NCI-H1436 treated with DMSO at 0.1 percent for 48 hours (cell line): ENCODE measurements at regions not wholly inside any gene's neighbourhood (a gene's known extent, or its start where the extent isn't known, plus 50 kb on each side); places are given as distances from the start of the nearest gene placed in this dataset.

Experiments
- DNase-seq: peaks from one replicate; lab custom pipeline; 2025; lab: John Stamatoyannopoulos, UW

DNA sequence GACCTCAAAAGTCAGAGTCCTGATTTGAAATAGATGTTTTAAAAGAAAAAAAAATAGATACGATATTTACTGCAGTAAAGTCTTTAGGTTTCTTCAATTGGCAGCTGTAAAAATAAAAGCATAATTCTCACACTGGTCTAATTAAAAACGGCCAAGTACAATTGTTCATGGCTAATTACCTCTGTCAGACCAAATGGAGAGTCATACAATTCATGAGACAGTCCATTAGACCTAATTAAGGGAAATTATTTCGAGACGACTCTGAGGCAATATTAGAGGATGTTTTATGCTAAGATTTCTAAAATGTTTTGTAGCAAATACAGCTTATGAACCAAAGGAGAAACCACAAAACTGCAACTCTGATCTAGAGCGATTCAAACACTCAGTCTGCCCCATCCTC lies 131.3 kb downstream of the PHLDA1 start:
- DNase-seq: no peak

DNA sequence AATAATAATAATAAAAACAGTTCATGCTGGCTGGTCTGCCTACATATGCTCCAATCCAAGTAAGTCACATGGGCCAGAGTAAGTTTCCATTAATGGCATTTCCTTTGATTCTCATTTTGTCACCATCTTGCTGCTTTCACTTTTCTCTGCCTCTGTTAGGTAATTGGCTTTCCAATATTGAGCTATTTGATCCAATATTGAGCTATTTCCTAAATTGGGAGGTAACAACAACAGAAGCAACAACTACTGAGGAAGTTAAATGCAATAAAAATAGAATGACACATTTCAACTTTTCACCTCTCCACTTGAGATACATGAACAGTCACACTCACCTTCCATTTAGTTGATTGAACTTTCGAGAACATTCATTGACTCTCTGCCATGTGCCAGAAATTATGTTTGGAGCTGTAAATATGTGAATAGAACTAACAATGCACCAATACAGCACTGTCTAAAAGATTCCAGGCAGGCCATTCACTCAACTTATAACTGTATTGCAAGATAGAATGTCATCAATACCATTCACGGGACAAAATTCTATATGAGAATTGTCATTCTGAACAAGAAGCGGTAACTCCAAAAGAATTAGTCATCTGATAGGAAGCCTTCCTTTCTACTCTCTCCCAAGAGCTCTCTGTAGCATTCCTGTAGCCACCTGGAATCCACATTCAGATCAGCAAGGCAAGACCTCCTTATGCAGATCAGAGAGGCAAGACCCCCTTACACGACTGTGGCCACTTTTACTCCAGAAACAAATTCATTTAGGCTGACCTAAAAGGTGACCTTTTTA lies 136.4 kb downstream of the PHLDA1 start:
- no peak for DNase-seq

DNA sequence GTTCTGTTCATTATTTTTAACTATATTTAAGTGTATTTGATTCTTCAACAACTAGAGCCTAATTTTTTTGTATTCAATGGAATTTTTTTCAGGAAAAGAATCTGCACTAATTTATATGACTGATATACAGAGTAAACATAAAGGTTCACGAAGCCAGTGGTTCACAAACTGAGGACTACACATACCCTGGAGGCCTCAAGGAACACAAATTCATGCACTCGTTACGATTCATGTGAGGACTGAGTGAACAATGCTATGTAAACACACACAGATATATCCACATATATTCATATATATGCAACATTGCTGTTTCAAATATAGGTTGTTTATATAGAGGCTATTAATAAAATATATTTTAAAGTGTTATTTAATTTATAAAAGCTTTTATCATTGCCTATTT lies 137.8 kb downstream of the PHLDA1 start:
- no peak for DNase-seq

DNA sequence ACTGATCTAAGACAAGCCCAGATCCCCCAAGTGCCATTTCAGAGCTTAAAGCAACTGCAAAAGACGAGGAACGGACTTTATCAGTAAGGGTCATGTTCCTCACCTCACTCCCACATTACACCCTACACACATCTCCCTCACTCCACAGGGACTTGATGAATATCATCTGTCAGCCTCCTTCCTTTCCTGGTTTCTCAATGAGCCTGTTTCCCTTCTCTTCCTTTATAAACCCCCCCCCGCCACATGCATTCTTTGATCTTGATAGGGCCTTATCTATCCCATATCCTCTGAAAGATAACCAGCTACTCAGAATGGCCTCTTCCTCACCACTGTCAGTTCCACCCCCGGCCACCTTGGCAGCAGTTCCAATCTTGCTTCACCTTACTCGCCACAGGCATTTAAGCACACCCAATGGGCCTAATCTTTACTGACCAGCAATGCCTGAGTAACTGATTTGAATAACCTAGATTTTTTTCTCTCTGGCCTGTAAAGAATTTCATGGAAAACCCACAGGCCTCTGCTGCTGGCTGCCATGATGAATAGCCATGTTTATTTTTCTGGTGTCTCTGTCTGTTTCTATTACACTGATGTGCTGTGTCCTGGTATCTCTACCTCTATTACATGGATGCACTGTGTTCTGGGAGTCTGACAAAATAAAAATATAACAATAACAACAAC lies 138.7 kb downstream of the PHLDA1 start:
- no peak for DNase-seq

DNA sequence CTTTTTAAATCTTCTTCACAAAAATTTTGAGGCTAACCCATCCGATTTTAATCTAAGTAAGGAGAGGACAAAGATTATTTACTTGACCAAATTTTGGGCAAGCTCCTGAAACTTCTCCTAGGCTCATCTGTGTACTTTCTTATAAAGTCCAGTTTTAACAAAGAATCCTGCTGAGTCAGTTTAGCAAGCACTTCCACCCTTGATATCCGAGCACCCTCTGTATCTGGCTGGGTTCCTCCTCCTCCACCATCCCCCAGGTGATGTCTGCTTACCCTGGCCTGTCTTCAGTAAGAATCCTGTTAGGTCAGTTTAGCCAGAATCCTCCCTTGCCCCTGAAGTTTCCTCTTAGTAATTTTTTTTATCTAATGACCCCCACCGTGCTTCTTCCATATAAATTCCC lies 140.5 kb downstream of the PHLDA1 start:
- DNase-seq: no peak

DNA sequence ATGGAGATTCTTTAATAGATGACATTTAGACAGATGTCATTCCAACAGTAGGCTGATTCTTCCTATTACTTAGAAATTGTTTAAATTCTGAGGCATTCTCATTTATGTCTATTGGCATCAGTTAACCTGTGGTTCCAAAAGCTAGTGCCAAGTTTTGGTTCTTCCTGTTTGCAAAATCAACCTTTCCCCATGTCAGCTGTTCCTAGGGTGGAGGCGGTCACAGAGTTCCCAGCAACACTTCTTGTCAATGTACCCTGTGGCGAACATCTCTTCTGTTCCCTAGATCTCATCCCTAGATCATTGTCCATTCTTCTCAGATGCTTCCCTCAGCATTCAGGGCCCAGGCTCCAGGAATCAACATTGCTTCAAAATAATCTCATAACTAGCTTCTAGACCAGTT lies 140.9 kb downstream of the PHLDA1 start:
- no peak for DNase-seq

DNA sequence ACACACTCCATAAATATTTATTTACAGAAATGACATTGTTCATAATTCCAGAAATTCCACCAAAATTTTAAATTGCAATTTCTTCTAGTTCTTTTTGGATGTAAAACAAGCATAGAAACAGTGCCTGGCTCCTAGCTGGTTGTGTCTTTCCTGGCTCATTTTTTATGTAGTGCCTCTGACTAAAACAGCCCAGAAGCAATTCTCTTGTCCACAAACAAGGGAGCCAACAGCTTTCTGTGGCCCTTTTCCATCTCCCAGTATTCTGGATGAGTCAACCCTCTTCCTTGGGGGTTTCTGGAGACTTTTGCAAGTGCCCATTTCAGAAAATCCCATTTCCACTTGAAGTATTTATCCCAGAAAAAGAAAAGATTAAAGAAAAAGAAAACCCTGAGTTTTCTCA lies 141.4 kb downstream of the PHLDA1 start:
- DNase-seq: no peak

DNA sequence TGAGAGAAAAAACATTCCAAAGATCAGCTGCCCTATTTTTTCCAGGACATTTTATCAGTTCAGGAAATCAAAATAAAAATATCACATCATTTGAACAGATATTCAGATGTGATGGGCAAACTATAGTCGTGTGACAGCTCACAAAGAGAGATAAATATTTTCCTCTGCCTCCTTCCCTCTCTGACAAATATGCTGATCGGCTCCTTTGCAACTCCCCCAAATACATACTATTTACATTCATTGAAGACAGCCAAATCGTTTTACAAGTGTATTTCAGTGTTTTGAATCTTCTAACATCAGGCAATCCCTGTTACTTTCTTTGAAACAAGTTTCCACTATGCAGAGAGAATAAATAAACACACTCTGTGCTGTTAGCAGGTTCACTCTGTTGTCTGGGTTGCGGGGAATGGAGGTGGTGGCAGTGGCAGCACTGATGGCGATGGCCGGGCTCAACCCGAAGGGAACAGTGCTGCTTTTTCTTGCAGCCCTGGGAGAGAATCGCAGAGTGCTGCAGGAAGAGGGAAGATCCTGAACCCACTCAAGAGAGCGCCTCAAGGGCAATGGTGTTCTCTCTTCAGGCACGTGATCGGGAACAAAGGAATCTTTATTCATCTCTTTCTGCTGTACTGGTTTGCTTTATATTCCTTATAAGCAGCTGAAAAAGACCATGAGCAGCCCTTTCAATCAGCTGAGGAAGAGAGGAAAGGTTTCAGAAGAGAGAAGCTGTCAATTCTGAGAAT lies 142.5 kb downstream of the PHLDA1 start:
- no peak for DNase-seq

DNA sequence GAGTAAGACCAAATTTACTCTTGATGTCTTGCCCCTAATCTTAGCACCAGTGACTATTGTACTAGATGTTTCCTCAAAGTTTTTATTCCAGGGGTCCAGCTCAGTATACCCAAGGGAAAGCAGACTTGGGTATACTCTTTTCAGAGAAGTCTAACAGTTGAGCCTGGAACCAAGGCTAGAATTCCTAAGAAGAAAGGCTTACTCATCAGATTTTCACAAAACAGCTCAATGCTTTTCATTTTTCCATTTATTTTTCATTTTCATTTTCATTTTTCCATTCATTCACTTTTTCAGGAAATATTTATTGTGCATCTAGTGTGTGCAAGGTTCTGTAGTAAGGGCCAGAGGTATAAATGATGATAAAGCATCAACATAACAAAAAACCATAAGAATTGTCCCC lies 143.2 kb downstream of the PHLDA1 start:
- no peak for DNase-seq

DNA sequence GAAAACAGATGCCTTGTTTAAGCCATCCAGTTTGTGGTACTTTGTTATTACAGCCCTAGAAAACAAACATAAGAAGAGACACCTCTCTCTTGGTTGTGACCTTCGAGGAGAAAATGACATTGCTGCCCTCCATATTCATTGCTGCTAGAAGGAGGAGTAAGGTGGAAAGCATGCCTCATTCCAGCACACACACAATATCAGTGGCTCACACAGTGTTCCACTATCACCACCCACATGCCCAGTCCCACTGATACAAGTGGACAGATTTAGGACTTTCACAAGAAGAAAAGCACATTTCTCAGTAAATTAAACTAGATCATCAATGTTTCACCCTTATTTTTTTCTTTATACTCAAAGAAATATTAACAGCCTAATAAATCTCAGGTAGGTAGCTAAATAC lies 143.6 kb downstream of the PHLDA1 start:
- no peak for DNase-seq

DNA sequence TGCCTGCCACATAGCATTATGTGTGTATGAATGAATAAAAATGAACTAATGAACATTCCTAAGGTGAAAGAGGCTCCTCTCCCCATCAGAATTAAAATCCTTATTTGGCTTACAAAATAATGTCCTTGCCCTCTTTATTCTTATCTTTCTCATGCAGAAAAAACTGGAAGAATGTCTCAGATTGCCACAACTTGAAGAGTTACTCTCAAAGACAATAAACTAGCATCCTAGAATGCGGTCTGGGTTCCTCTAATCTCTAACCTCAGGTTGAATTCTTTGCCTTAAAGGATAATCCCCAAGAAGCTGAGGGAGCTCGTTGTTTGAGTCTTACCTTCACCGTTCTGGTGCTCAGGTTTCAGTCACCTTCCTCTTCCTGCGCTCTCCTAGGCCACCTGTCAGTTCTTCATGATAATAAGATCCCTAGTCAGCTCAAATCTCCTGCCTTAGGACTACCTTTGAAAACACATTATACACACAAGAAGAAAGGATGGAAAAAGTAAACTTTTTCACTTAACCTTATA lies 147.1 kb downstream of the PHLDA1 start:
- DNase-seq: no peak

DNA sequence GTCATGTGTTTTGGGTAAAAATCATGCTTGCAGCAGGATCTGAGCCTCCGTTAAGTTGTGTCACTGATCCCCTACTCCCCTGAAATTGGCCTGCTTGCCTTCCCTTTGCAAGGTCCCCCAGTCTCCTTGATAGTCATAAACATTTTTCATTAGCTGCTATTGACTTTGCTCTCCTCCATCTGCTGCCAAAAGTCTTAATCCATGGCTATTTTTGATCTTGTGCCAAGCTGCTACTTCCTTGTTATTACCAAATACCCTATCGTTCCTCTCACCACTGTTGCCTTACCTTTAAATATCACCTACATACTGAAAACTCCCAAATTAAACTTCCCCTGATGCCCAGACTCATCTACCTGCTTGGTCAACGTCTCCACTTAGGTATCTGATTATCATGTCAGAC lies 148.3 kb downstream of the PHLDA1 start:
- DNase-seq: no peak

DNA sequence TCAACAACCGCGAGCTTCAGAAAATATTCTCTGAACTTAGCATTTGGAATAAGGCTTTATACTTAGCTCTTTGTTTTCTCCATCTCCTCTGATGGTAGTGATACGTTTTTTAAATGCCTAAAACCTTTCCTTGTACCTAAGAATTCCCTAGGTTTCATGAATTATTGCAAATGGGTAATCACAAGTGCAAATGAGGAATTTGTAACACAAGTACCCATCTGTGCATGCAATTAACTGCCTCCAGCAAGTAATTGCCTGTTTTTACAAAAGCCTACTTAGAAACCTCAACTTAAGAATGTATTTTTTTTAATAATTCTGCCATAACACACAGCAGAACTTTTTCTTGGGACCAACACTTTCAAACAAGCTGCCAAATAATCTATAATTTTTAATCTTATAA lies 149.2 kb downstream of the PHLDA1 start:
- DNase-seq: no peak

DNA sequence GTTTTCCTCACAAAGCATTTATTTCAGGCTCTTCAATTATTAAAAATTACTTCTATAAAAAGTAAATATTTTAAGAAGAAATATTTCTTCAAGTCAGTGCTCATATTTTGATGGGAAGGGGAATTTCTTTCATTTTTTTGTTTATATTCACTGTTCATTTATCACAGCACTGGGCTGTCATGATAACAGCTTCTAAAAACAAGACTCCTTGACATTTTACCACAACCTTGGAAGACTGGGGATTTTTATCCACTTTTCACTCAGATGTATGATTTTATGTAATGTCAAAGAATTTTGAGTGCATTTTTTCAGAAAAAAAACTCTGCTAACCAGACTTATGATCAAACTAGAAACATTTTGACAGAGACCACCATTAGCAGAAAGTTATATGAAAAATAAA lies 149.7 kb downstream of the PHLDA1 start:
- DNase-seq: no peak

DNA sequence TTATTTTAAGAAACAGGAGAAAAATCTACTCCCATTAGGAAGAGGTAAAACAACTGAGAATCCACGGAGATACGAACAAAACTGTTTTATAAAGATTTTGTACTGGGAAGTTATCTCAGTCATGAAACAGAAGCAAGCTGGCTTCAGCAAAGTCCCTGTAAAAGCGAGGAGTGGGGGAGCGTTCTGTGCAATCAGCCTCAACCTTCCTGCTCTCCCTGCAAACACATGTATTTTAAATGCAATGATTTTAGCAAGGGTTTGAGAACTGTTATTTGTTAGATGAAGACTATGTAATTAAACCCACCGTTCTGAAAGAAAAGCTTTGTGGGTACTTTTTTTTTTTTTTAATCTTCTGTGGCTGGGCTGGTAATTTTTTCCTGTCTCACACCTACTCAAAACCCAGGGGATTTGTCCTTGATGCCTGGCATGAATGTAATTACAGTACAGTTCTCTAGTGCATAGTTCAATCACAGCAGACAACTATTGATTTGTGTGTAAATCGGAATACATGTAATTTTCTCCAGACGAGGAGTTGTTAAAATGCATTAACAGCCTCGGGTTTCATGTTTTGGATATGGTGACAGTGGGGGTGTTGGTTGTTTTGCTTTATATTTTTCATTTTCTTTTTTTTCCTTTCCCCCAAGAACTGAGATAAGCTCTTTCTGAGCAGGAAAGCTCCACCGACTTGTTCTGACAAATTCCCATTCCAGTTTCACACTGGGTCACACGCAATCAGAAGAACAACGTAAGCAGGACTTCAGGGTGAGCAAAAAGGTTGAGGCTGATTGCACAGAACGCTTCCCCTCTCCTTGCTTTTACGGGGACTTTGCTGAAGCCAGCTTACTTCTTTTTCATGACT lies 153.6 kb downstream of the PHLDA1 start:
- DNase-seq: peak; percentile 65

DNA sequence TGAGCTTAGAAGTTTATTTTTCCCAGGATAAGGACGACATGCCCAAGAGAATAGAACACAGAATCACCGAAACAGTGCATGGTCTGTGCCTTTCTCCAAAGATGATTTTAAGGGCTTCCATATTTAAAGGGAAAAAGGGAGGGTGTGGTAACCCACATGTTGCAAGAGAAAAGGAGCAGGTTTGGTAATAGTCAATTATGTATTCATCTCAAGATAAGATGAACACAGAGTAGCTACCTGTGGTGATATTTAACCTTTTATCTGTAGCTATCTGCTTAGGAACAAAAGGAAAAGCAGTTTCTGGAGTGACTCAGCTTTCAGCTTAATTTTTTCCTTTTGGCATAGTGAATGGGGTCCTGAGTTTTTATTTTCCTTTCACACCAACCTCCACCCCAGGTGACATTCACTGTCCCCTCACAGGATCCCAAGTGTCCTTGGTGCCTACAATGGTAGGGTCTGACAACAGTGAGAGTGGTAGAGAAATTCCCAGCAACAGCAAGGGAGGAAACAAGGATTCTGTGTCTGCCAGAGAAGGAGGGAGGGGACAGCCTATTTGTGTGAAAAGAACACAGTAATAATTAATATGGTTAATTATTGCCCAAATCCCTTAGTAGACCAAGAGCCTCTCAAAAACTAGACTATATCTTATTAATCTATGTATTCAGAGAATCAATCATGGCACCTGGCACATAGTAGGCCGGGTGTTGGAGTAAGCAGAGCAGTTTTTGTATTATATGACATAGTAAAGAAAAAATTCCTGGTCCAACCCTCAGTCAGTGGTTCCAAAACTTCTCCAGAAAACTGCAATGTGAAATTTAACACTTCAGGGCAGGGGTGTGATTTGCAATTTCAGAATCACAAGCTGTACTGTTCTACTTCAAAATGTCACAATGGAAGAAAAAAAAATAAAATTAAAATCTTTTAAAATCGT lies 154.5 kb downstream of the PHLDA1 start:
- DNase-seq: no peak

DNA sequence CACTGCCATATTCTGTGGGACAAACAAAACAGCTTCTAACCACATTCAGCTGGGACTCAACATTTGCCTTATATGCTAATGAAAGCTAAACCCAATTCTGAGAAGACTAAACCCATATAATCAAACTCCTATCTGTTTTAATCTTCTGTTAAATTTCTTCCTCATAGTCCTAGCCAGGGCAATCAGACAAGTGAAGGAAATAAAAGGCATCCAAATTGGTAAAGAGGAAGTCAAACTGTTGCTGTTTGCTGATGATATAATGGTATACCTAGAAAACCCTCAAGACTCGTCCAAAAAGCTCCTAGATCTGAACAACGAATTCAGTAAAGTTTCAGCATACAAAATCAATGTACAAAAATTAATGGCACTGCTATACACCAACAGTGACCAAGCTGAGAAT lies 157.1 kb downstream of the PHLDA1 start:
- DNase-seq: no peak

DNA sequence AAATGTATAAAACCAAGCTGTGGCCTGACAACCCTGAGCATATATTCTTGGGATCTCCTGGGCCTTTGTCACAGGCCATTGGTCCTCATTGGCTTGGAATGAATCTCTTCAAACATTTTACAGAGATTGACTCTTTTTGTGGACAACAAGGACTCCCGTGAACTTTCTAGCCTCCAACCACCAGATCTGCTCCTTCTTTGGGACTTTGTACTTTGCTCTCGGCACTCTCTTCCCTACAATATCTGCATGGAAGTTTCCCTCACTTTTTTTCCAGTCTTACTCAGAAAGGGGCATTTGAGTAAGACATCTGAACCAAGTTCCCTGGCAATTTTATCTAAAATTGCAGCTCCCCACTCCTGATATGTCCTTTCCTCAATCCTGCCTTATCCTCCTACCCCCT lies 158.8 kb downstream of the PHLDA1 start:
- DNase-seq: no peak

DNA sequence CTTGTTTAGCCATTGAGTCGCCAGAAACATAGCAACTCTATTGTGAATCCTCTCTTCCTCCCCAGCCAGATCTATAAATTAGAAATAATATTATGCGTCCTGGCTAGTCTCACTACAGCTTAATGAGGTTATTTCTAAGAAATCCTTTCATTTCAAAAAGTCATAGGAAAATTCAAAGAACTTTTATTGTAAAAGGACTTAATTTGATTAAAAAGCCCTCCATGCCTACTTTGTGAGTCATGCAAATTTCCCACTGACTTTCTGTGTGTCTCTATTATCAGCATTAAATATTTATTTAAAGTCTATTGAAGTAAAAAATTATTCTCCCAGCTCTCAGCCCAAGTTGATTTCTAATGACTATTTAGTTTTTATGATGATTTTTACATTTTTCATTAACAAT lies 160.7 kb downstream of the PHLDA1 start:
- no peak for DNase-seq

DNA sequence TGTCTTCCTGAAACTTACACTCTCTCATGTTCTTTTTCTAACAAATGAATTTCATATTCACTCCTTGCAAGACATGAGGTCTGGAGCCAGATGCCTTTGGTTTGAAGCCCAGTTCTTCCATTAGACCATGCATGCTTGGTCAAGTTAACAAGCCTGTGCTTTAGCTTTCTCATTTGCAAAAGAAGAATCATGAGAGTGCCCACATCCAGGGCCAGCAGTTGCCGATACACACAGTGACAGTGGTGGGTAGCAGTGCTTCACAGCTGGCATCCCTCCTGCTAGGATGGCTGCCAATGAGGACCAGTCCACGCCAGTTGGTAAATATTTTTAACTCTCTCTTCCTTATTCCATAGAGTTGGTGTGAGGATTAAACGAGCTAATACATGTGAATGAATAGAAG lies 163.1 kb downstream of the PHLDA1 start:
- DNase-seq: no peak

DNA sequence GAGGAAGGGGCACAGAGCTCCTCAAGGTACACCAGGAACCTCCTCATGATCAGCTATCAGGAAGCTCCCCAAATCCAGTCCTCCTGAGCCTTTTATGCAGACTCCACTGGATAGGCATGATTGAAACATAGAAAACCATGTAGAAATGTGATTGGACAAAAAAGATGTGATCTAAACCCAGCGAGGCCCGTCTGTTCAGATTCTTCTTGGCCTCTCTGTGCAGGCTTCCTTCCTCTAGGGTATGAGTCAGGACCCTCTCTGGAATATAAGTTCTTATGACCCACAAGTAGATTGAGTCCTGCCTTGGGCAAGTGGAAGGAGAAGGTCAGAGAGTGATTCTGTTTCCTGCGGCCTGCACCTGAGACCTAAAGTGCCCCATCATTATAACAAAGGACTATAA lies 166.3 kb downstream of the PHLDA1 start:
- DNase-seq: no peak
